ENCODE measurements at regions not wholly inside any gene's neighbourhood (a gene's known extent, or its start where the extent isn't known, plus 50 kb on each side); places are given as distances from the start of the nearest gene placed in this dataset.

DNA sequence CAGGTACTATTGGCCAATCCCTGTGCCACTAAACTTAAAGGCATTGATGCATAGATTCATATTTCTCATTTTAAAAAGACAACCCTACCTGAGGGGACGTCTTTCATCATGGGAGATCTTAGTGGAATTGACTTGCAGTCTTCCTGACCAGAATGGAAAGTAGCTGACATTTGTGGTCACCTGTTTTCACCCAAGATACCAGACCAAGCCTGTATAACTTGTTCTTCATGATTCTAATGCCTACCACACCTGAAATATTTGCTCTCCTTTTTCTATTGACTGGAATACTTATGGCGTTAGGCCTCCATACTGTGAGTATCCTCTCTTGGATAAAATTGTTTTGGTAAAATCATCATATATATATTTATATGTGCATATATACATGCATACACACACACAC lies 54.7 kb upstream of the XCR1 start:
- TF ChIP-seq CTCF (IDR thresholded peaks at IDR 0.05; ENCODE audit: poor library complexity, severe bottlenecking) (no peak), MXI1 (conservative IDR thresholded peaks at IDR 0.05; ENCODE audit: poor library complexity, severe bottlenecking) (no peak), RAD21 (conservative IDR thresholded peaks at IDR 0.05) (no peak), SMC3 (conservative IDR thresholded peaks at IDR 0.05; ENCODE audit: poor library complexity) (no peak), REST (IDR thresholded peaks at IDR 0.05; ENCODE audit: borderline replicate concordance) (no peak), EZH2 (IDR thresholded peaks at IDR 0.05; ENCODE audit: borderline replicate concordance, insufficient read depth, low read length, poor library complexity, severe bottlenecking) (no peak), EP300 (conservative IDR thresholded peaks at IDR 0.05; ENCODE audit: poor library complexity, severe bottlenecking) (no peak), TAF1 (IDR thresholded peaks at IDR 0.05; ENCODE audit: low read depth) (no peak), POLR2AphosphoS5 (IDR thresholded peaks at IDR 0.05) (no peak)
- H3K9me2 ChIP-seq (ENCODE audit: insufficient read depth, low read length), result no peaks in the 10 kb centered on the region
- no peak overlapping the region for H3K4me2 ChIP-seq (ENCODE audit: low read length)
- no peaks in the 10 kb centered on the region for H3K79me2 ChIP-seq (replicated peaks; ENCODE audit: insufficient read depth, low read length)
- H3K36me3 ChIP-seq (ENCODE audit: insufficient read depth, low read length), result no peaks in the 10 kb centered on the region
- no peak overlapping the region for H2AFZ ChIP-seq (ENCODE audit: low read depth, low read length)
- H3K27me3 ChIP-seq (ENCODE audit: insufficient read depth, low read depth, low read length), result no peaks in the 10 kb centered on the region
- H3K27ac ChIP-seq (ENCODE audit: low read length), result no peak overlapping the region
- H3F3A ChIP-seq (ENCODE audit: insufficient read depth, low read length, poor library complexity, severe bottlenecking), result no peaks in the 10 kb centered on the region
- no peak overlapping the region for H3K4me3 ChIP-seq (ENCODE audit: low read length)
- H3K9me3 ChIP-seq (ENCODE audit: low read length), result no peaks in the 10 kb centered on the region
- H4K20me1 ChIP-seq (ENCODE audit: insufficient read depth), result no peaks in the 10 kb centered on the region
- H3K9ac ChIP-seq (ENCODE audit: low read length), result no peak overlapping the region

DNA sequence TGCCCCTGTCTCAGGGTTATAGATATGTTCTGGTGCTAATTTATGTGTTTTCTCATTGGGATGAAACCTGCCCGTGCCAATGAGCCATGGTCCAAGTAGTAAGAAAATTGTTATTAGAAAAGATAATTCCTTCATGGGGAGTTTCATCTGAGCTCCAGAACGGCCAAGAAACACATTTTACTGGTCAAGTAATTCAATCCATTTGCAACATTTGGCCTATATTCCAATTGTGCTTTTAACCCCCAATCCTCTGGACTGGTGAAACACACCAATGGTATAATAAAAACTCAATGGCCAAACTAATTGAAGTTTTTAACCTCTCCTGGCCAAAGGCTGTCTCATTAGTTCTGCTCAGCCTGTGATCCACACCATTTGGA lies 53.7 kb upstream of the XCR1 start:
- no peaks in the 10 kb centered on the region for H3F3A ChIP-seq (ENCODE audit: insufficient read depth, low read length, poor library complexity, severe bottlenecking)
- no peak overlapping the region for H3K4me3 ChIP-seq (ENCODE audit: low read length)
- TF ChIP-seq MXI1 (conservative IDR thresholded peaks at IDR 0.05; ENCODE audit: poor library complexity, severe bottlenecking) (no peak), RAD21 (conservative IDR thresholded peaks at IDR 0.05) (no peak), CTCF (IDR thresholded peaks at IDR 0.05; ENCODE audit: poor library complexity, severe bottlenecking) (no peak), POLR2AphosphoS5 (IDR thresholded peaks at IDR 0.05) (no peak)
- H3K36me3 ChIP-seq (ENCODE audit: insufficient read depth, low read length), result no peaks in the 10 kb centered on the region
- H3K4me2 ChIP-seq (ENCODE audit: low read length), result no peak overlapping the region
- no peaks in the 10 kb centered on the region for H3K9me2 ChIP-seq (ENCODE audit: insufficient read depth, low read length)
- no peak overlapping the region for H2AFZ ChIP-seq (ENCODE audit: low read depth, low read length)
- no peak overlapping the region for H3K9ac ChIP-seq (ENCODE audit: low read length)
- H3K27ac ChIP-seq (ENCODE audit: low read length), result no peak overlapping the region
- no peaks in the 10 kb centered on the region for H3K79me2 ChIP-seq (replicated peaks; ENCODE audit: insufficient read depth, low read length)
- H3K27me3 ChIP-seq (ENCODE audit: insufficient read depth, low read depth, low read length), result no peaks in the 10 kb centered on the region
- no peaks in the 10 kb centered on the region for H3K9me3 ChIP-seq (ENCODE audit: low read length)
- no peaks in the 10 kb centered on the region for H4K20me1 ChIP-seq (ENCODE audit: insufficient read depth)
